NCI-H1694 (cell line): ENCODE measurements at regions not wholly inside any gene's neighbourhood (a gene's known extent, or its start where the extent isn't known, plus 50 kb on each side); places are given as distances from the start of the nearest gene placed in this dataset.

Experiments used
- DNase-seq: peaks from one replicate; lab custom pipeline; 2025; lab: John Stamatoyannopoulos, UW

DNA sequence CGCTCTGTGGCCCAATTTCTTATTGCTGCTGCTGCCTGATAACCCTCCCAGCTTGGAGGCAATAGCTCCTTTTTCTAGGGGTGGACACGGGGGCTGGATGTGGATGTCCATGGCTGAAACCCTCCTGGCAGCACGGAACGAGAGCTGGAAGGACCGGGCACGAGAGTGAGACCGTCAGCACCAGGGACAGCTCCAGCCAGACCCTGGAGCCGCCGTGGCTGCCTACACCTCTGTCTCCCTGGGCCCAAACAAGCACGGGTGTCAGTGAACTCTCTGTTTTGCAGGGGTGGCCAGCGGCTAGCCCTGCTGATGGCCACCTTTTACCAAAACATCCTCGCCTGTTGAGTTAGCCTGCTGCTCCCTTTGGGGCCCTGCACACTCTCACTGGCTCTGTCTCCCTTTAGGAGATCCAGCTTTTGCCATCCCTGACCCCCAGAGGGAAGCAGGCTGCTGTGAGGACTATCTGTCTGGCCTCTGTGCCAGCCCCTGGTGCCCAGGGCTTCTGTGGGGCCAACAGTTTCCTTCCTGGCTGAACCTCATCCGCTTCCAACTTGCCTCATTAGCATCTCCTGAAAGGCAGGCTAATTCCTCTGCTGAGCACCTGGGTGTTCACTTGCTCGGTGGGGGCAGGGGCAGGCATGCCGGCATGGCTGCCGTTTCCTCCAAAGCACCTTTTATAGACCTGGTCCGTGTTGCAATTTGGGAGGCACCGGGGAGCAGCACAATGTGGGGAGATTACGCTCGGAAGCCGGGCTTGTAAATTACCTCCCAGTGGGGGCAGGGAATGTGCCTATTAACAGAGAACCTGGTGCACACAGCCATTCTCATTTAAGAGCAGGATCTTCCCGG, 118.1 kb downstream of the ENGASE start:
- DNase-seq, result no peak

DNA sequence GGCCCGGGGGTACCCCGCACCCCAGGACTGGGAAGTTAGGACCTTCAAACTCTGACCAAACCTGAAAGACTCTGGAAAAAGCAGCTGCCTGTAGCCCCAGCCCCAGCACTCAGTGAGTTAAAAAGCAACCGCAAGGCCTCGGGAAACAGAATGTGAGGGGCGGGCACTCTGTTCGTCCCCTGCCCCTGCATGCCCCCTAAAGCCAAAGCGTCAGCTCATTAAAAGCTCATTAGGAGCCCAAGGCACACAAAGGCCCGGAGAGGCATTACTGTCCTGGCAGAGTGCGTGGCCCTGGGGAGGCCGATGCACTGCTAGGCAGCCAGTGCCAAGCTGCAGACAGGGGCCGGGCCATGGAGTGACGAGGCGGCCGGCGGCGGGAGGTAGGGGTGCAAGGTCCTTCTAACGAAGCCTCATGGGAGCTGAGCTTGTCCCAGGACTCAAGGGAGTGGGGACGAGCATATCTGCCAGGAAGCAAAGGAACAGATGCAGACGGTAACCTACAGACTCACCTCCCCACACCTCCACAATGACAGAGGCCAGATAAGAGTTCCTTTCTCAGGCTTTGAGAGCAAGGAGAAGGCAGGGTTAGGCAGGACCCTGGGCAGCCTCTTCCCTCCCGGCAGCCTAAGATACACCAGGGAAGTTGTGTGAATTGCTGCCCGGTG, 116.8 kb downstream of the ENGASE start:
- no peak for DNase-seq

GRCh38 chr17:79189305-79189704, 114.7 kb downstream of the ENGASE start:
- DNase-seq, result peak; percentile 30

GRCh38 chr17:79188685-79189084, 114.1 kb downstream of the ENGASE start:
- DNase-seq, result no peak

DNA sequence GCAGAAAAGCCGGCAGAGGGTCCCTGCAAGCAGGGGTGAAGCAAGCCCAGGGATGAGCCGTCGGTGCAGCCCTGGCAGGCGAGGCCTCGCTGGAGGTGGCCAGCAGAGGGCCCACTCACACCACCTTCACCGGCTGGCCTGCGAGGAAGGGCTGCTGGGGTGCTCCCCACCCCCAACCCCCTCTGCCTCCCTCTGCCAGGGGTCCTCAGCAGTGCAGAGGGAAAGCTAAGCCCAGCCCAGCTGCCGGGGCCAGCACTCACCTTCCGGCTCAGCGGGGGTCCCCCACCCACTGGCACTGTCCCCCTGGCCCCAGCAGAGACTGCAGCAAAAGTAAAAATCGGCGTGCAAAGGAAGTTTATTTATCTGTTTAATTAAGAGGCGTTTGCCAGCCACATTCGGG, 113.4 kb downstream of the ENGASE start:
- DNase-seq, result no peak

- no peak for DNase-seq
These were observed 112.6 kb downstream of the ENGASE start for GRCh38 chr17:79187186-79187585.

DNA sequence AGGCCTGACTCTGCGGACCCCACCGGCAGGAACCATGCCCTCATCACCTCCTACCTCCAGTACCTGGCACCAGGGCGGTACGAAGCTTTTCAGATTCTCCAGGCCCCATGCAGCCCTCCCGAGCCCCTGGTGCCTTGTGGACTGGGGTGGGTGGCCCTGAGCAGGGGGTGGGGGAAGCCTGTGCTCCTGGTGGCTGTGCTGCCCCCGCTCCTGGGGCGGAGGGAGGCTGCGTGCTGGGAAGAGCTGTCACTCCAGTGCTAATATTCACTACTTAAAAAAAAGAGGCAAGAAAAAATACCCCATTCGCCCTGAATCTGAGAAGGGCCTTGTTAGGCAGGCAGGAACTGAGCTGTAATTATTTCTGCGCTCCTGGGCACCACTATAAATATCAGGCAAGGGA, 111.8 kb downstream of the ENGASE start:
- no peak for DNase-seq

DNA sequence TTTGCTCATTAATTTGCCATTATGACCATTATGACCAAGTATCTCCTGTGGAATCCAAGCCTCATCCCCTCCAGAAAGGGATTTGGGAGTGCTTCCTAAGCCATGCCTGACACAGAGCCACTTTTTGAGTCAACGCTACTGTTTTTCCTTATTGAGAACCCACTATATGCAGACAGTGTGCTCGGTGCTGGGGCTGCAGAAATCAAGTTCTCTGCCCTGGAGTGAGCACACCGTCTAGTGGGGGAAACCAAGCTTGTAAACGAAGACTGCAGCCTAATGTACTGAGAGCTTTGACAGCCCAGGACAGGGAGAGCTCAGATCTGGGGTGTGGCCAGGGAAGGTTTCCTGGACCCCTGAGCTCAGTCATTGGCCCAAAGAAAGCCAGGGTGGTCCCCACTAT, 111.0 kb downstream of the ENGASE start:
- no peak for DNase-seq

GRCh38 chr17:79184219-79184618, 109.6 kb downstream of the ENGASE start:
- no peak for DNase-seq

DNA sequence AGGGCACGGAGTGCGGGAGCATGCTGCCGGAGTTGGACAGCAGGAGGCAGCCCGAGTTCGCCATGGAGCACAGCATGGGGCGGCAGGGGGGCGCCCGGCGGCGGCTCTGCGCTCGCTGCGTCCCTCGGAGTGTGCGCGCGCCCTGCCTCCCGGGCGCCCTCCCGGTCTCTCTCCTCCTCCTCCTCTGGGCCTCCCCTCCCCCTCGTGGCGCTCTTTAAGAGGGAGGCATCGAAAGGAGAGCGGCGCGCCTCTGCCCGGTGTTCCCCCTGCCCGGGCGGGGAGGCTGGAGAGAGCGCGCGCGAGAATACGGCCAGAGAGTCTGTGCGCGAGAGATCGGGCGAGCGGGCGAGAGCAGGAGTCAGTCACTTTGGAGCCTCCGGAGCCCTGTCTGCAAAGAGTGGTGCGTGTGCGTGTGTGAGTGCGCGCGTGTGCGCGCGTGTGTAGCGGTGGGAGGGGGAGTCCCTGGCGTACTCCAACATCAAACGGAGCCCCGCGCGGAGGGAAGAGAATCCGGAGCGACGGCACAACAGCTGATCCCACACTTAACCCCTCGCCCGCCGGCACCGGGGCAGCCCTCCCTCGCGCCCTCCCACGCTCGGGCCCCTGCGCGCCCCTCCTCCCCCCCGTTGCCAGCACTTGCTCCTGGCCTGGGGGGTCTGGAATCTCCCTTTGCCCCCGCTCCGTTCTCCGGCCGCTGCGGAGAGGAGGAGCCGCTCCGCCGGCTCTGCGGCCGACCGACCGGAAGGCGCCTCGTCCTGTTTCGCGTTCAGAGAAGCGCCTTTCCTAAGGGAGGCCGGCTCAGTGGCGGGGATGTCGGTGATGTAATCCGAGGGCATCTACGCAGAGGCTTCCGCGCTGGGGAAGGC, 108.9 kb downstream of the ENGASE start:
- DNase-seq, result no peak

GRCh38 chr17:79183043-79183292, 108.3 kb downstream of the ENGASE start:
- no peak for DNase-seq

GRCh38 chr17:79182176-79183042, 107.8 kb downstream of the ENGASE start:
- no peak for DNase-seq

GRCh38 chr17:79180358-79181005, 105.9 kb downstream of the ENGASE start:
- no peak for DNase-seq

DNA sequence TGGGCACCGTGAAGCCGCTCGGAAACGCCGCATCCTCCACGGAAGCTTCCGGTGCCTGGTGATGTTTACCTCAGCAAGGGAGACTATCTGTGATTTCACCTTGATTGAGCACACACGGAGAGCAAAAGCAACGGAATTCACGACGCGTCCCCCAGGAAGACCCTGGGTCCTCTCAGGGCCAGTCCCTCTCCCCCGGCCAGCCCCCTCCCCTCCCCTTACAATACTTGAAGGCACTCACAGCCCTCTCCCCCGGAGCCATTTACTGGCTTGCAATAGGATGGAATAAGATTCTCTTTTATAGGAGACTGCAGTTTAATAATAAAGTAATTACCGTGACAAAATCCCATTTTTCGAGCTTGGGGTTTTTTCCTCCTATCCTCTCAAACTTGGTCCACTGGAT, 104.7 kb downstream of the ENGASE start:
- DNase-seq, result no peak

DNA sequence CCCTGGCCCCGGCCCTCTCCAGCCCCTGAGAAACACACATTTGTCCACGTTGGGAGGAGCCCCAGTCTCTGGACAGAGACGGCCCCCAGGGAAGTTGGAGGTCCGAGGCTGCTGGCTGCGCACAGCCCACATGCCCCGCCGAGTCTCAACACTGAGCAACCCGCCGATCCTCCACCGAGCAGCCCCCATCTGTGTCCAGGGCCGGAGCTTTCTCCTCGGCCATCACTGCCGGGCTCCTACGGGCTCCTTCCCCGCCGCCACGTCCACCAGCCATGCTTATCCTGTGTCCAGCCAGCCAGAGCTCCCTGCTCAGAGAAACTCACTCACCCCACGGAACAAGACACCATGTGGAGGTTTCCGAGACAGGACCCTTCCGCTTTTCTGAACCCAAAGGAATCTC, 103.3 kb downstream of the ENGASE start:
- DNase-seq, result no peak

DNA sequence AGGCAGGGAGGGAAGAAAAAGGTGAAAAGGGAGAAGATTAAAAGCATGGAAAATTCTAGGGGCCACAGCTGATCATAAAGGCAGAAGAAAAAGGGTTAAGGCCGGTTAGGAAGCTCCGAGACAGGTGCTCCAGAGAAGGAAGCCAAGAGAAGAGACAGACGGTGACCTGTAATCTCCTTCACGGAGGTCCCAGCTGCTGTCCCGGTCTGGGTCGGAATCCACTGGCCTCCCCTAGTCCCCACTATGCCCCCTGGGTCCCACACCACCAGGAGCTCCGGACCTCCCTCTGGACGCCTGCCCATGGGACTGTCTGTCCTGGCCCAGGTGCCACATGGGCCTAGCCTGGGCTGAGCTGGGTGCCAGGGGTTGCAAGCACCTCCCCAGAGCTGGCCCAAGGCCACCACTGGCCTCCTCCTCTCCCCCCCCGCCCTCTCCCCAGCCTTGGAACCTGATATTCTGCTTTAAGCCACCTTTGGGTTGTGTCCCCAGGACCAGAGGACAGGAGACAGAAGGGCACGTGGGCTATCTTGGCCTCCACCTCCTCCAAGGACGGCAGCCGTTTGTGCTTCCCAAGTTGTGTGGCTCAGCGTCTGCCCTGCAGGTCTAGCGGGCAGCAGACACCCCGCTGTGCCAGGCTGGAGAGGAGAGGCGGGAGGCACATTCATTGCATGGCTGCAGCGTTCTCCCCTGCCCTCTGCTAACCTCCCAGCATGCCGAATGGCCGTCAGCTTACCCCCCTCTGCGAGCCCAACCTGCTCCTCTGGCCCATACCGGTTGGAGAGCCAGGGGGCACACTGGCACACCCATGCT, 102.4 kb downstream of the ENGASE start:
- no peak for DNase-seq

- no peak for DNase-seq
These were observed 100.6 kb downstream of the ENGASE start for GRCh38 chr17:79174905-79175856.

DNA sequence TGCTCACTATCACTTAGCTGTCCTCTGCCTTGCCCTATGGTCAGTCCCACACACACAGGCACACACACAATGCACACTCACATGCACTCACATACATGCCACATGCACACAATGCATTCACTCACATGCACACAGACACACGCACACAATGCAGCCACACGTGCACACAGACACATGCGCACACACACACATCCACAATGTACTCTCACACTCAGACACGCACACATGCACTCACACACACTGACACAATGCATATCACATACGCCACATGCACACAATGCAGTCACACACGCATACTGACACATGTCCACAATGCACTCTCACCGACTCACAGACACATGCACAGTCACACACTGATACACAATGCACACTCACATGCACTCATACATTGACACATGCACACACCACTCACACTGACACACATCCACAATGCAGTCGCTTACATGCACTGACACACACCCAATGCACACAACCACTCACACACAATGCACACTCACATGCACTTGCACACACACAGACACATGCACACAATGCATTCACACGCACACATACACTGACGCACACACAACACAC, 99.7 kb downstream of the ENGASE start:
- no peak for DNase-seq

- peak; percentile 24 for DNase-seq
These were observed 96.6 kb downstream of the ENGASE start for GRCh38 chr17:79171188-79171587.
